ENCODE measurements at regions not wholly inside any gene's neighbourhood (a gene's known extent, or its start where the extent isn't known, plus 50 kb on each side); places are given as distances from the start of the nearest gene placed in this dataset.

DNA sequence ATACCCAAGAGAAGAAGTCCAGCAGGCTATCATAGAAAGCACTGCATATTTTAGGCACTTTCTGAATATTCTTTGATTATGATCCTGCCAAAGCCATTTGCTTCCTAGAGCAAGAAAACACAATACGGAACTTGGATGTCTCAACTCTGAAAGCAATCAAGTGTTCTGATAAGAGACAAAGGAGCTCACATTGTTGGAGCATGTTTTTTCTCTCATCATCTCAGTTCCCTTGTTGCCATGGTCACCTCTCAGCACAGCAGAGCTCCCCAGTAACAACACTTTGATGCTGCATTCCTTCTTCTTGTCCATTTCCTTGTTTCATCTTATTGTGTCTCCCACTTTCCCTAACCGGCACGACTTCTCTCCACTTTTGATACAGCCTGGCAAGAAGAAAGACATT lies 168.7 kb upstream of the FUT9 start:
- TF ChIP-seq, protein P1, sequence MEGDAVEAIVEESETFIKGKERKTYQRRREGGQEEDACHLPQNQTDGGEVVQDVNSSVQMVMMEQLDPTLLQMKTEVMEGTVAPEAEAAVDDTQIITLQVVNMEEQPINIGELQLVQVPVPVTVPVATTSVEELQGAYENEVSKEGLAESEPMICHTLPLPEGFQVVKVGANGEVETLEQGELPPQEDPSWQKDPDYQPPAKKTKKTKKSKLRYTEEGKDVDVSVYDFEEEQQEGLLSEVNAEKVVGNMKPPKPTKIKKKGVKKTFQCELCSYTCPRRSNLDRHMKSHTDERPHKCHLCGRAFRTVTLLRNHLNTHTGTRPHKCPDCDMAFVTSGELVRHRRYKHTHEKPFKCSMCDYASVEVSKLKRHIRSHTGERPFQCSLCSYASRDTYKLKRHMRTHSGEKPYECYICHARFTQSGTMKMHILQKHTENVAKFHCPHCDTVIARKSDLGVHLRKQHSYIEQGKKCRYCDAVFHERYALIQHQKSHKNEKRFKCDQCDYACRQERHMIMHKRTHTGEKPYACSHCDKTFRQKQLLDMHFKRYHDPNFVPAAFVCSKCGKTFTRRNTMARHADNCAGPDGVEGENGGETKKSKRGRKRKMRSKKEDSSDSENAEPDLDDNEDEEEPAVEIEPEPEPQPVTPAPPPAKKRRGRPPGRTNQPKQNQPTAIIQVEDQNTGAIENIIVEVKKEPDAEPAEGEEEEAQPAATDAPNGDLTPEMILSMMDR (IDR thresholded peaks at IDR 0.05) = no peak
- TF ChIP-seq POLR2A (IDR thresholded peaks at IDR 0.05) = no peak

Measured in heart left ventricle (tissue), 13 donors.